ENCODE measurements at regions not wholly inside any gene's neighbourhood (a gene's known extent, or its start where the extent isn't known, plus 50 kb on each side); places are given as distances from the start of the nearest gene placed in this dataset.

- DNase-seq = no peak
These were observed 378.3 kb downstream of the FBXW7 start for GRCh38 chr4:152157629-152158028.

- DNase-seq = no peak
These were observed 379.4 kb downstream of the FBXW7 start for GRCh38 chr4:152156442-152156841.

GRCh38 chr4:152155070-152155469 is 380.8 kb downstream of the FBXW7 start:
- DNase-seq = peak; percentile 64

- no peak for DNase-seq
These were observed 381.5 kb downstream of the FBXW7 start for GRCh38 chr4:152154433-152154832.

- no peak for DNase-seq
These were observed 382.2 kb downstream of the FBXW7 start for GRCh38 chr4:152153476-152154270.

GRCh38 chr4:152150214-152150613 is 385.7 kb downstream of the FBXW7 start:
- no peak for DNase-seq

- DNase-seq = no peak
These were observed 386.1 kb downstream of the FBXW7 start for GRCh38 chr4:152149745-152150144.

GRCh38 chr4:152148057-152148456 is 387.2 kb upstream of the GATB start:
- no peak for DNase-seq

- no peak for DNase-seq
These were observed 385.4 kb upstream of the GATB start for GRCh38 chr4:152146244-152146643.

- no peak for DNase-seq
These were observed 383.0 kb upstream of the GATB start for GRCh38 chr4:152143806-152144205.

- no peak for DNase-seq
These were observed 377.6 kb upstream of the GATB start for GRCh38 chr4:152138451-152138850.

- no peak for DNase-seq
These were observed 372.0 kb upstream of the GATB start for GRCh38 chr4:152132776-152133175.

GRCh38 chr4:152128356-152128755 is 367.5 kb upstream of the GATB start:
- no peak for DNase-seq

- DNase-seq = no peak
These were observed 365.4 kb upstream of the GATB start for GRCh38 chr4:152126238-152126637.

- DNase-seq = no peak
These were observed 358.2 kb upstream of the GATB start for GRCh38 chr4:152118819-152119553.

GRCh38 chr4:152117933-152118507 is 357.2 kb upstream of the GATB start:
- DNase-seq = no peak

- no peak for DNase-seq
These were observed 356.7 kb upstream of the GATB start for GRCh38 chr4:152117520-152117919.

- no peak for DNase-seq
These were observed 356.2 kb upstream of the GATB start for GRCh38 chr4:152117054-152117453.

- DNase-seq = no peak
These were observed 355.0 kb upstream of the GATB start for GRCh38 chr4:152115794-152116193.

GRCh38 chr4:152115118-152115517 is 354.3 kb upstream of the GATB start:
- no peak for DNase-seq

- no peak for DNase-seq
These were observed 353.8 kb upstream of the GATB start for GRCh38 chr4:152114562-152114961.

GRCh38 chr4:152112887-152113286 is 352.1 kb upstream of the GATB start:
- DNase-seq = no peak

- DNase-seq = no peak
These were observed 351.4 kb upstream of the GATB start for GRCh38 chr4:152112190-152112589.

GRCh38 chr4:152110780-152111179 is 350.0 kb upstream of the GATB start:
- DNase-seq = no peak
